Stimulated activated naive CD8-positive, alpha-beta T cell treated with anti-CD3 and anti-CD28 coated beads, Interleukin-15, Interleukin-2, amounts not matched to agents 100 U/mL and 50 U/mL, for 24 hours (primary cell): ENCODE measurements at regions not wholly inside any gene's neighbourhood (a gene's known extent, or its start where the extent isn't known, plus 50 kb on each side); places are given as distances from the start of the nearest gene placed in this dataset.

Experiments
- ATAC-seq: fragments of 150-1000 bp; cut with Tn5 transposase; one replicate; pipeline ENCODE4 v1.10.0; 2021
- DNase-seq: peaks from one replicate; pipeline ENCODE4 v3.0.0; 2021

DNA sequence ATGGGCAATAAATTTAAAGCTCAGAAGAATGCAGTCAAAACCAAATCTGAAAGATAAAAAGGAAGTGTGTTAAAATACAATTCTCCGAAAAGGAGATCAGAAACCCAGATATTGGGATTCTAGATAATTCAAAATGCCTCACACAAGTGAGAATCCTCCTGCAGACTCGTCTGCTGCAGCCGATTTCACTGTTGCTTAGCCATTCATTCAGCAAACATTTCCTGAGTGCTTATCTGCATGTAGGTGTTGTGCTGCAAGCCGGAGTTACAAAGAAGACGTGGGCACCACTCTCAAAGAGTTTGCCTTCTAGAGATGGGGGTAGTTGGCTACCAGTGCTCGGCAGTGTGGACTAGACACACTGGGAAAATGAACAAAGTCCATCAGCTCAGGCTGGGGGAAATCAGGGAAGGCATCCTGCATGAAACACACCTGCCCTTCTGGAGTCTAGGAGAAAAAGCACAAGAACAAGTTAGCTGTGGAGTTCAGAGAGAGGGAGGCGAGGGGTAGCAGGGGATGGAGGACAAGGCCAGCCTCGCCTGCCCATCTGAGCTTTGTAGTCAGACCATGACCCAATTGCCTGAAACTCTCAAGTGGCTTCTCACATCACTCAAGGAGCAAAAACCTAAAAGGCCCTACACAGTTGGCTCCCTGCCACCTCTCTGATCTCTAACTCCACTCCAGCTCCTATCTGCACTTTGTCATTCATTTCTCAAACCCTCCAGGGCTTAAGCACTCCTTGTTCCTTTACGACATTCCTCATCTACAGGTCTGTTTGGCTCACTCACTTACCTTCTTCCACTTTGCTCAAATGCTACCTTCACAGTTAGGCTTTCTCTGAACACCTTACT is 310.0 kb upstream of the DDHD1 start:
- DNase-seq (no peak), ATAC-seq (no peak)

DNA sequence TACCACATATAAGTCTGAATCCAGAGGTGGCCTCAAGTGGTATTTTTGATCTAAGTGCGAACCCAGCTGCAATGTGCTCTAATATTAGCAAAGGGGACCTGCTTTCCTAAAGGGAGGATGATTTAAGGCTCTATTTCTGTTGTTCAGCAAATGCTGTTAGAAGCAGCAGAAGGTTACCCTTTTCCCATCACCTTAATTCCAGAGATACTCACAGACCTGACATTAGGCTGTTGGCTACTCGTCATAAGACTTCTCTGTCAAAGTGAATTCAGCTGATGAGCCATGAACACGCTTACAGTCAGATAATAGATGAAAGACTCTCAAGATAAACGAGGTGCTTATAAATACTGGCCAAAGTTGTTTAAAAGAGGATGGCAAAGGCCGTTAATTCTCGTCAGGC is 308.7 kb upstream of the DDHD1 start:
- ATAC-seq (no peak), DNase-seq (no peak)

DNA sequence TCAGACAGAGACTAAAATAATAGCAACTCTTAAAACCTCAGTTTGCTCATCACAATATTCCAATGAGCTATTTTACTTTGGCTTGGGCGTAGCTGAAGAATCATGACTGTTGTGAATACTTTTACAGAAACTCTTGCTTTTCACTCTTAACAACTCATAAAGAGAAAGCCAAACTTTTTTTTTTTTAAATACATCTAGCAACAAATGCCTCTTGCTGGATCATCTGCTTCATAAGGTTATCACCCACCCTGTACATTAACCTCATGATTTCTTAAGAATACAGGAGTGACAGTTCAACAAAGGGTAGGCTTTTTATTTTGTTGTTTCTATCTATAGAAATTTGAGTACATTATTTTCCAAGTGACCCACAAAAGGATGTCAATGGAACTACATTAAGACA is 307.4 kb upstream of the DDHD1 start:
- ATAC-seq = no peak

DNA sequence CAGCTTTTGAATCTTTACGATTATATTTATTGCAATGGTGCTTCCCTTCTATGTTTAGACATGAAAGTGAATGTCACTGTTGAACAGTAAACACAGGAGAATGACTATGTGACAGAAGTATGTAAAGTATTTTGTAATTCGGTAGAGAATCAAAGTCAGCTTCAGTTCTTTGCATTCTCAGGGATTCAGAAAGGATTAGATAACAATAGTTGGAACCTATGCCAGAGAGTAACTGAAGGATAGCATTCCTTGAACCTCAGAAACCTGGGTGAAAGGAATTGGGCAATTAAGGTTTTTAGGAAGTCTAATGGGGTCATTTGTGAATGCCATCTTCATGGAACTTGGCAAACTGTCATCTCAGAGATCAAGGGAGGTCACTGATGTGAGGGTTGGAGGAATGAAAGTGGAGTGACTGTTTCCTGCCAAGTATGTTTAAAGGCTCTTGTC is 305.3 kb upstream of the DDHD1 start:
- ATAC-seq (no peak), DNase-seq (no peak)

More for the DNA sequence above, 307.4 kb upstream of the DDHD1 start:
- DNase-seq = no peak

DNA sequence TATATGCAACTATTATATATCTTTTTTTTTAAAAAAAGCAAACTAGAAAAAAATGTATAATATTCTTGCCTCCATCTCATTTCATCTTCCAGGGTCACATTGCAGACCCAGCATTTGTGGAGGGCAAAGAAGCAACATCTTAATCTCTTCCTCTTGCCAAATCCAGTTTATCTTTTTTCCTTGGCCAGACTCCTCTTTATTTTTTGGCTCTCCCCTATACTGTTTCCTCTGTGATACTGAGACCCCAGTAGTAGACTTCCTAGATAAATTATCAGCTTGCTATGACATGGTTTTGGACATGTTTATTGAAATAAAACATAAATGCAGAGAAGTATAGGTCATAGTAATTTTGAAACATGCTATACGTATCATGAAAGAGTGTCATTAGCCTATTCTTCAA is 303.8 kb upstream of the DDHD1 start:
- no peak for DNase-seq

DNA sequence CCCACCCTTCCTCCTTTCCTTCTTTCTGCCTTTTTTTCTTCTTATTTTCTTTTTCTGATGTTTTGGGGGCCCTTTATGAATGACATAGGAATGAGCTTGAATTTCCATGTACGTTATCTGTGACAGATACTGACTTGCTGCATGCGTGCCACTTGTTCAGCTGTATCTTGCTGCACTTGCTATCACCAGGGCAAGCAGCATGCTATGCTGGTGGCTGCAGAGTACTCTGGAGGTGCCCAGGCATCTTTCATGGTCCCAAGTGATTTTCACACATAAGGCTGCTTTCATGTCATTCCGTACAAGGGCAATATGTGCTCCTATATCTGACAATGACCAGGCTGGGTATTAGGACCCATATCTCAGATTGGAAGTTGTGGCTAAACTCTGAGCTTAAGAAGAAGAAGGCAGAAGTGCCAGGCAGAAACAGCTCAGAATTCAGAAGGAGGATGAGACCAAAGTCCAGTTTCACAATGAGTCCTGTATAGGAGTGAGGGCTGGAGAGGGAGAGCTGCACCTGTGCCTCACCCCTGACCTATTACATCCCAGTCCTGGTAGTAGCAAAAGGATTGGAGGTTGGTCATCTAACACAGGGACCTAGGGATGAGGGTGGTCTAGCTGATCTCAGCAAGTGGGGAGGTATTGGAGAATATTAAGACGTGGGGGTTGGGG is 299.0 kb upstream of the DDHD1 start:
- DNase-seq = no peak
- ATAC-seq = no peak

More for the DNA sequence above, 303.8 kb upstream of the DDHD1 start:
- no peak for ATAC-seq

DNA sequence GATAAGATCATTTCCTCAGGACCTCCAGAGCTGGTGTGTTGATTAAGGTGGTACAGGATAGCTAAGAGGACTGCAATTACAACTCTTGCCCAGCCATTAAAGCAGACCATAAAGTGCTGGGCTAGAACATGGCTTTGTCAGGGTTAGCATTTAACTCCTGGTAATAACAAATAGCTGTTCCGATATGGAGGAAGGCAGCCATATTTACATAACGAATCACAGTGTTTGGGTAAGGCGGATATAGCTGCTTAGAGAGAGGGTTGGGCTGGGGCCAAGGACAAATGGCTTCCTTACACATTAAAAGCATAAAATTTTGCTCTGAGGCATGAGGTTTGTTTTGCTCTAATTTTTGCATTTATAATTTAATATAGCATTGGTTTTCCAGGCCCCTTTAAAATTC is 297.7 kb upstream of the DDHD1 start:
- ATAC-seq (no peak), DNase-seq (no peak)

DNA sequence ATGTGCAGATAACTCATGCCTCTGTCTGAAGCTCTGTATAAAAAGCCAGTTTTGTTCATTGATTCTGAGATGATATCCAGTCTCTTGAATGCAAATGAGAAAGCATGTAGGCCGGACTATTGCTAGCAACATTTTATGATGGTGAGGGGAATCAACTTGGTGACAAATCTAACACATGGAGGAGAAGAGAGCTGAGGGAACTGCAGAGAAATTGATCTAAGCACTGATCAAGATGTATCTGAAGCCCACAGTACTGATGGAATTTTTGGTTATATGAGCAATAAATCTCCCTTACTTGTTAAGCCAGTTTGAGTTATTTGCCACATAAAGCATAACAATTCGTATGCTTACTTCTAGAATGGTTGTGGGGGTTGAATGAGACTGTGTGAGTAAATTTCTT is 295.6 kb upstream of the DDHD1 start:
- DNase-seq = no peak
- ATAC-seq = no peak

DNA sequence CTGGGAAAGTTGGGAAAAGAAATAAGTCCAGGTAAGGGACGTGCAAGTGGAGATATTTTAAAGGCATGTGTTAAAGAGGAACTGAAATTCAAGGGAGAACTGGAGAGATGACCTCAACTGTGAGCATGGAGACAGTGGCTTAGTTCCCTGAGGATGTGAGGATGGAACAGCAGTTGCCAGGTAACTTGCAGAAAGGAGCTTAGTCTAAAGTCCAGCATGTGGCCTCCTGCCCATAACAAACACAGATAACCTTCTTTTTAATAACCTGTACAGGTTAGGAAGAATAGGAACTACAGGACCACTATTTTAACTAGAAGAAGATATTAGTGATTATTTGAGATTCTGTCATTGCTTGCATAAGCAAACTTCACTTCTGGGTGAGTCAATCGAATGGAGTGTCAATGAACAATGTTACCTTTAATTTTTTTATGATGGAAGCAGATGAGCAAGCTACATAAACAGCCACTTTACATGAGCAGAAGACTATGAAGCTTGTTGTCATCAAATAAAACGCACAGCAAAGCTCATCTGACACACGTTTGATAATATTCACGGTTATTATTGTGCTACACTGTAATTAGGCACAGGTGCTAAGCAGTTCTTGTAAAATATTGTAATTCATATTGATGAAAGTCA is 291.7 kb upstream of the DDHD1 start:
- ATAC-seq (no peak), DNase-seq (no peak)

DNA sequence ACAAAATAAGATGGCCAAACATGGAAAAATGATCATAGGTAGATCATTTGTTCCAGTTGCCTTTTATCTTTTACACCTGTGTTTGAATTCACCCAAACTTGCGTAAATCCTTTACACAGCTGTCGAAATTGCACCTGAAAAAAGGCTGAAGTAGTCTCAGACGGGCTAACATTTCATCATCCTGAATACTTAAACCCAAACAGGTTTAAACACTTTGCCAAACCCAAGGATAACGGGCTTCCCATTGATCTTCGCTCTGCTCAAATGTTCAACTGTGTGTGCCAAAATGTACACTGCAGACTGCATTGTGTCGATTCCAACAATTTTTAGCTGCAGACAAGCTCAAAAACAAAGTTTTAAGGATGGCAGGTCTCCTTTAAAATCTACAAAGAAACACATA is 288.7 kb upstream of the DDHD1 start:
- no peak for ATAC-seq
- DNase-seq = no peak

DNA sequence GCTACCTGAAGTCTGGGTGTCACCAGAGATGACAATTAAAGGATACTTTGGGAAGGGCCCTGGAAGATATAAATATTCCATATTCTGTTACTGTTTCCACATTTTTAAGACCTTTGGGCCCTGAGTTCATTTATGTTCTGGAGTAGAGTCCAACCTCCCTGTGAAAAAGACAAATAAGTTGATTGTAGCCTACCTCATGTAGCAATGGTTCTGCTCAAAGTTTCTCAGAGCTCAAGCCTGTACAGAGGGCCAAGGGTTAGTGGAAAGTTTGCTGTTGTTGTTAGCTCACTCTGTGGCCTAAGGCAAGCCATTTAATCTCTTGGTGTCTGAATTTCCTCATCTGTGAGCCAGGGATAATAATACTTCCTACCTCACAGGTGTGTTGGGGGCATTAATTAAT is 284.7 kb upstream of the DDHD1 start:
- DNase-seq (no peak), ATAC-seq (no peak)

DNA sequence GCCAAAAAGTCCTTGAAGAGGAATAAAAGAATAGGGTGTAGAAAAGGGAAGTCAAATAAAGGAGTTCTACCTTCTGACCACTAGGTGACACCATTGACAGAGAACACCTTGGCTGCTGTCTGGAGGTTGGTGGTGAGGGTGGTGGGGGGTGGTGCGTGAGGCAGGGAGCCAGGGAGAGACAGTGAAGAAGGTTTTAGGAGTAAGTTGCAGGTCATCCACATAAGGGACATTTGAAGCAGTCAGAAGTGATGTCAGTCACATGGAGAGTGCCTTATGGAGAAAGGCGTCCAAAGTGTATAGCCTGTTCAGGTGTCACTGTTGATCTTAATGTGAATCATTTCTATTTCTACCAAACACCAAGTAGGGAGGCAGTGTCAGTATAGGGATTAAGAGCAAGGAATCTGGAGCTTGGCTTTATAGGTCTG is 279.3 kb upstream of the DDHD1 start:
- ATAC-seq (no peak), DNase-seq (no peak)

DNA sequence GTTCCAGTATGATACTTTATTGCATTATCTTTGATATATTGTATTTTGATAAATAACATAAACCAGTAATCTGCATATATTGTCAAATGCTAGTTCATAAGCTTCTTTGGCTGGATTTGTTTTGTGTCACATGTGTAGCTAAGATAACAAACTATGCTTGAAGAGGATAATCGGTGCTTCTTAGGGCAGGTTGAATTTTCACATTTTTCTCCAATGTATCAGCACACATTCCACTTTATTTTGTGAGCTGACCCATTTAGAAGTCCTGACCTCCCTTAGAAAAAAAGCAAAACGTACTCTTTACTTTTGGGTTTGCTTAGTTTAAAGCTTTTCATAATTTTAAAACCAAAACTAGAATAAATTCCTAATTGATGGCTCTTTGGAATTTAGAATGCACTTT is 277.7 kb upstream of the DDHD1 start:
- DNase-seq = no peak
- no peak for ATAC-seq

DNA sequence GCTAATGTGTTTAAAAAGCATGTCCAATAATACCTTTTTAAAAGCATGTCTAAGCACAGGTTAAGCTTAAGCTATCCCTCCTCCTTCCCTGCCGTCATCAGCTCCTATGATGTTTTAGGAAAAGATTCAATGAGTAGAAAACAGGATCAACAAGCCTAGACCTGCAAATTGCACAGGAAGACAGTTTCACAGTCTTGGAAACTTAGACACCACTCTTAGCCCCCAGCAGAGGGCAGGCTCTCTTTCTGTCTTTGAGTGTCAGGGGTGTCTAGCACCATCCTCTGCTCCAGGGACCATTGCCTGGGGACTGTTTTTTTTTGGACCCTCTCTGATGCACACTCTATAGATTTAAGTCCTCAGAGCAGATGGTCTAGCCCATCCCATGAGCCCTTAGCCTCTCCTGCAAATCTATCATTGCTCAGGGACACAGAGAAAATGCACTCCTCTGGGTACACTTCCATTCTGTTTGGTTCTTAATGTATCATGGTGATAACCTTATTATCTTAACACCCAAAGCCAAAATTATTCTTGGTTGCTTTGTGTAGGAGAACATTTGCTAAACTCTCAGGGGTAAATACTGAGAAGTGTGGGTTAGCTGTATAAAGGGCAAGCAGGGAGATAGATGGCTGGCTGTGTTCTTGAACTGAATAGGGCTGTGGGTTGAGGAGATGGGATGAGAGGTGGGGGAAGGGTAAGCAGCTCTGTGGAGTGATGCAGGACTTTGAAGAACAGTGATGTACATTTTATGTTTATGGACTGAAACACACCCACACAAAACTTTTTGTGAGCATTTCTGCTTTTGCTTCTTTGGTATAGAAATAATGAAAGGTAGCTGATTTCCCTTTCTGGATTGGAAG is 259.9 kb upstream of the DDHD1 start:
- no peak for DNase-seq
- no peak for ATAC-seq

DNA sequence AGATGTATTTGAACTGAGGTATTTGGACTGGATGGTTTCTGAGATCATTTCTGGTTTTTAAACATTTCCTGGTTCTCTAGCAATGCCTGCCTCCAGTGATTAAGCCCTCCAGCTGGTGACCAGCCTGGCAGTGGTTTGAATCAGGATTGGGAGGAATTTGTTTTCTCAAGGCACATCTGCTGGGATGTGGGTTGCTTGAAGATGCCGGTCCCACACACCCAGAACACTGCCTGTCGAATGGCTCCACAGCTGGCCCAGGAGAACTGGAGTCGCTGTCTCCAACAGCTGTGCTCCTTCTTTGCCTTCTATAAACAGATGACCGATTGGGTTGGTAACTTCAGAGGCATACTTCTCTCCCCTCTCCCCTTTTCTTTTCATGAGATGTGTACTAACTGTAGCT is 258.0 kb upstream of the DDHD1 start:
- no peak for ATAC-seq
- no peak for DNase-seq

DNA sequence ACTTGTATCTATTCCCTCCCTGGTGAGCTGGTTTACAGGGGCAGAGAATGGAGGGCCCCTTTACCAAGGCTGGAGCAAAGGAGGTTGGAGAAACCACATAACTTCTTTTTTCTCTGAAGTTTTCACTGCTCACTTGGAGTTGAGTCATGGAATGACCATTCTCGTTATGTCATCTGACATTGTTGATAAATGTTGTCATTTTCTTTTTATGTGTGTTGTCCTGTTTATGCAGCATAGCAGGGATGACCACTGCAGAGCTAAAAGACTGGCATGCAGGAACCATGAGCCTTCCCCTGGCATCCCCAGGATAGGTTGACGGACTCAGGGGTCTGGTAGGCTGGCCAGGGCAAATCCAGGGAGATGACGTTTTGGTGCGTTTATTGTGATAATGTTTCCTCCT is 256.8 kb upstream of the DDHD1 start:
- ATAC-seq (no peak), DNase-seq (no peak)

DNA sequence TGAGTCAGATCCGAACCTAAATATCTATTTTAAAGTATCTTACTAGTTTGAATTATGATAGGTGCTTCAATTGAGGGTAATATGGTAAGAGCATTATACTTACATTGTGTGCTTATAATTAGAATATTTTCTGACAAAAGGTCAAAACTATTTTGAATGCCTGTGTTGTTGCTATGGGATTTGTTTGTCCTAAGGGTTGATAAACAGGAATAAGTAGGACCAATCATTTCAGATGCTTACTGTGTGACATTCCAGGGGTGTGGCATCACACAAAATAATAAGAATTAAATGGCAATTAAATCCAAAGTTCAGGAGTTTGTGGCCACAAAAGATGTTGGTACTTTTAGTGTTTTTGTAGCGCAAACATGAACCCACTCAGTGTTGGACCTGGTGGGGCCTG is 256.2 kb upstream of the DDHD1 start:
- no peak for ATAC-seq
- no peak for DNase-seq

DNA sequence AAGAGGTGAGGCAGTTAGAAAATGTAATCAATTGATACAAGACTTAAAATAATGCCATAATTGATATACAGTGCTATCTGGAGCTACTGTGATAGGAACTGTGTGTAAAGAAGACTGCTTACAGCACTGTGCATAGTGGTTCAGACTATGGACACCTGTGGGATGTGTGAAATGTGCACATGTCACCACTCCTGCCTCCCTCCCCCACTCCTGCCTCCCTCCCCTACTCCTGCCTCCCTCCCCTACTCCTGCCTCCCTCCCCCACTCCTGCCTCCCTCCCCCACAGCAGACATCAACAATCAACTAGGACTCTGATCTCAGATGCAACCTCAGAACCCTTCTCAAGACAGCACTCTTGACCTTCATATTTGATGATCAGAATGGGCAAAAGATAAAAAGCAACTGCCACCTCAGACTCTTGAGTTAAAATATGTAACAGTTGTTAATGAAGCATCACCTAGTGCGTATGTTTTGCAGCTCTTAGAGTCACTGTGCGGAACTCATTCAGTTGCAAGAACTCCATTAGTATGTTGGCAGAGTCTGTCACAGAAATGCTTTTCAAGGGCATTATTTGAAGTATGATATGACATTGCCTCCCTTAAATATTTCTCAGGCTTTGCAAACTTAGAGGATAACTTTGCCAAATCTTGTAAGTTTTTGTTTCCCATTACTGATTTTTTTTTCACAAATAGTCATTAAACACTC is 255.2 kb upstream of the DDHD1 start:
- ATAC-seq (no peak), DNase-seq (no peak)

DNA sequence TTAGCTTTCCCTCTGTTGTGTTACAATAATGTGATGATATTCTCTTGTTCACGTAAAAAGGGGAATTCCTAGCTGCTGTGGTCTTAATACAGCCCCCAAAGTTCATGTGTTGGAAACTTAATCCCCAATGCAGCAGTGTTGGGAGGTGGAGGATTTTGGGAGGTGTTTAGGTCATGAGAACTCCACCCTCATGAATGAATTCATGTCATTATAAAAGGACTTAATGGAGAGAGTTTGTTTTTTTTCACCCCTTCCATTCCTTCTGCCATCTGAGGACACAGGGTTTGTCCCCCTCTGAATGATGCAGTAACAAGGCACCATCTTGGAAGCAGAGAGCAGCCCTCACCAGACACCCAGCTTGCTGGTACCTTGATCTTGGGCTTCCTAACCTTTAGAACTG is 253.4 kb upstream of the DDHD1 start:
- no peak for DNase-seq
- no peak for ATAC-seq

DNA sequence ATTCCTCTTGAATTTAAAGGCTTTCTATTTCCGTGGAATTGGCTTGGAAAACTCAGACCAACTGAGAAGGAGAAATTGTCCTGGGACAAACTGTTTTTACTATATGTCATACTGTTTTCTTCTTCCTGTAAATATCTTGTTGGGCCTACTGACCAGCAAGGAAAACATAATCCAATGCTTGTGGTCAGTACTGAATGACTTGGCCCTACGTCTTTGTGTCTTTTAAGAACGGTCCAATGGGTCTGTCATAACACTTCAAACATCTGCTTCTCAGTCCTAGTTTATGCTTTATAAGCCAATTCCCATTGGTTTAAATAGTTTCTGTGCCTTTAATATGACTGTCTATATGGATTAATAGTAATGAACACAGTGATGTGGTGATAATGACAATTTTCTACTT is 248.5 kb upstream of the DDHD1 start:
- DNase-seq = no peak
- ATAC-seq = no peak

DNA sequence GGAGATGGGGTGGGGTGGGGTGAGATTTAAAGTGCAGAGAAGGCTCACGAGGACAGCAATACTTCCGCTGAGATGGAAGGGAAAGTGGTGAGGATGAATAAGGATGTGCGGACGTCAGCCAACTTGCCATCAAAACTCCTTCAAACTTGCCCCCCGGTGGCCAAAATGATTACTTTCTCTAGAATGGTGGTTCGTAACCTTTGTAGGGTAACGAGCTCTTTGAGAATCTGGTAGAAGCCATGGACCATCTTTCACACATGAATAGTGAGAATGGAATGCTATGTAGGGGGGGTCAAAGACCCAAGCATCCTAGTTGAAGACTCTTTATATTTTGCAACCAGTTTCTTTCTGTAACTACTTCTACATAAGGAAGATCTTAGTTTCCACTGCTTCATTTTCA is 245.9 kb upstream of the DDHD1 start:
- no peak for ATAC-seq
- peak; percentile 6 for DNase-seq

DNA sequence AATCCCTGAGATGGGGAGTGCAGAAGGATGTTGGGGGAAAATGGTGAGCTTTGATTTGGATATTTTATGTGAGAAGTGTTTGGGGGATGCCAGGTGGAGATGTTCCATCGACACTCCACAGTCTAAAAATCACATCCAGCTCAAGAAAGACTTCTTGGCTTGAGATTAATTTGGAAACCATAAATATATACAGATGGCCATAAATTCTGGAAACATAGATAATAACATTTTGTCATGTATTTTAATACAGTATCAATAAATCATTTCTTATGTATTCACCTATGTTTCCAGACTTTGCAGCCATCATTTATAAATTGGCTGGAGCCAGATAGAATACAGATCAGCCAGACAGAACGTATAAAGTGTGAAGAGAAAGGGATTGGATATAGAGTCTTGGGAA is 245.5 kb upstream of the DDHD1 start:
- ATAC-seq = no peak
- no peak for DNase-seq
